GM13976 (cell line): ENCODE measurements at regions not wholly inside any gene's neighbourhood (a gene's known extent, or its start where the extent isn't known, plus 50 kb on each side); places are given as distances from the start of the nearest gene placed in this dataset.

ENCODE experiments used
- DNase-seq: peaks from one replicate; pipeline ENCODE4 v3.0.0; 2012; ENCODE audit warnings: low spot score
- CTCF ChIP-seq: IDR thresholded peaks from 2 replicates; pipeline ENCODE4 v1.5.1; 2012; ENCODE audit warnings: borderline replicate concordance, mild to moderate bottlenecking; ENCODE audit not compliant: insufficient read depth; ENCODE audit errors: extremely low read depth, missing control alignments, control extremely low read depth
- in situ Hi-C: fragments of 300-500 bp; cut with MboI; formaldehyde crosslinking; loops from one replicate; pipeline ENCODE4 v1.12.0; 2022; ENCODE audit warnings: low sequenced_read_pairs, mixed read lengths, inconsistent platforms; ENCODE audit not compliant: unreplicated experiment

GRCh38 chr5:106543330-106543729, 1127.4 kb downstream of the EFNA5 start:
- in situ Hi-C loops, result no loop called here
- DNase-seq, result no peak
- no peak for TF ChIP-seq CTCF

GRCh38 chr5:106530150-106530549, 1140.6 kb downstream of the EFNA5 start:
- no peak for TF ChIP-seq CTCF
- in situ Hi-C loops, result no loop called here
- DNase-seq, result no peak

- TF ChIP-seq CTCF, result no peak
- in situ Hi-C loops, result no loop called here
- no peak for DNase-seq
Measured at GRCh38 chr5:106525438-106525837, 1145.3 kb downstream of the EFNA5 start.

- TF ChIP-seq CTCF, result no peak
- in situ Hi-C loops, result no loop called here
- DNase-seq, result no peak
Measured at GRCh38 chr5:106523852-106524251, 1146.9 kb downstream of the EFNA5 start.

DNA sequence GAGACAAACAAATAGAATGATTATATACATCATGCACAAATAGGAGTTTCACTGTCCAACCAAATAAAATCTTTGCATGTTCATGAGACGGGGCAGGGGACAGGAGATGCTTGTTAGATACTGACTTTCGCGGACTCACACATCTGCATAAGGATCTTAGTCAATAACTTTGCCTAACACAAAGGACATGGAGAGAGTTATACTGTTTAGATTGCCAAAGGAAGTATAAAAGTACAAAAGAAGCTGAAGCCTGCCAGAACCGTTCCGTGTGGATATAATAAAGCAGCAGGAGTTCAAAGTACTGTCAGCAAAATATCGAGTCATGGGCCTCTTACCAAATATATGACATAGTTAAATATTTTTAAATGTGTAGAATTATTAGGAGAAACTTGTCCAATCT, 1148.4 kb downstream of the EFNA5 start:
- in situ Hi-C loops, result no loop called here
- DNase-seq, result no peak
- TF ChIP-seq CTCF, result no peak

- no peak for TF ChIP-seq CTCF
- in situ Hi-C loops, result no loop called here
- no peak for DNase-seq
Measured at GRCh38 chr5:106521701-106522100, 1149.0 kb downstream of the EFNA5 start.

GRCh38 chr5:106510321-106510720, 1160.4 kb downstream of the EFNA5 start:
- no peak for TF ChIP-seq CTCF
- in situ Hi-C loops, result no loop called here
- no peak for DNase-seq
